HEK293 (cell line): ENCODE measurements at regions not wholly inside any gene's neighbourhood (a gene's known extent, or its start where the extent isn't known, plus 50 kb on each side); places are given as distances from the start of the nearest gene placed in this dataset.
"Not testable (repeated sequence)": the region's sequence is repeated elsewhere in the genome, so short reads cannot be mapped to it uniquely, and the experiment has no call there.

Source experiments
- CTCF ChIA-PET: fragments of 350-600 bp; formaldehyde crosslinking; extraction: SDS; loops from one replicate; lab custom pipeline; 2021; ENCODE audit warnings: antibody characterized with exemption; lab: Yijun Ruan, JAX
- POLR2A ChIA-PET: fragments of 300-600 bp; formaldehyde crosslinking; extraction: SDS; loops from one replicate; lab custom pipeline; 2020; ENCODE audit warnings: antibody characterized with exemption, inconsistent platforms; lab: Yijun Ruan, JAX
- H3K27ac ChIP-seq: fragments of 200-500 bp; sonication (Bioruptor generic); 2 replicates; pipeline ENCODE4 v1.5.1; 2014; ENCODE audit warnings: low read depth, low read length, control low read depth, inconsistent platforms; ENCODE audit errors: extremely low read depth
- H3K36me3 ChIP-seq, 2 experiments: fragments of 200-500 bp in 1 of 2; sonication (Bioruptor generic) in 1 of 2; 1 replicate in 1 of 2; 2 replicates in 1 of 2; pipeline ENCODE4 v1.5.1; 2014 to 2017; ENCODE audit warnings: inconsistent platforms in 2 of 2, low read length in 2 of 2; ENCODE audit not compliant: control insufficient read depth in 2 of 2, insufficient read depth in 1 of 2
- H3K4me1 ChIP-seq: fragments of 200-500 bp; sonication (Bioruptor generic); 2 replicates; pipeline ENCODE4 v1.5.1; 2014; ENCODE audit warnings: mild to moderate bottlenecking, low read length, inconsistent platforms; ENCODE audit not compliant: control insufficient read depth, insufficient read depth
- H3K4me3 ChIP-seq: 2 replicates; pipeline ENCODE4 v1.5.1; 2011; ENCODE audit warnings: low read depth, mild to moderate bottlenecking, control low read depth, low read length, moderate library complexity
- H3K9me3 ChIP-seq: fragments of 200-500 bp; sonication (Bioruptor generic); 2 replicates; pipeline ENCODE4 v1.5.1; 2014; ENCODE audit warnings: low read depth, low read length, inconsistent platforms; ENCODE audit not compliant: control insufficient read depth, insufficient read depth
- GLIS1 ChIP-seq: fragments of 450-650 bp; formaldehyde crosslinking; IDR thresholded peaks from 2 replicates; pipeline ENCODE4 v1.5.1; 2016; ENCODE audit warnings: missing biosample characterization, missing genetic modification characterization
- HOXD13 ChIP-seq: sonication (generic); formaldehyde crosslinking; IDR thresholded peaks from 2 replicates; pipeline ENCODE4 v1.8.0; 2022; ENCODE audit warnings: missing genetic modification reagents, borderline replicate concordance
- KLF16 ChIP-seq: fragments of 450-650 bp; formaldehyde crosslinking; IDR thresholded peaks from 2 replicates; pipeline ENCODE4 v1.5.1; 2017; ENCODE audit warnings: missing biosample characterization, missing genetic modification characterization
- PRDM1 ChIP-seq: fragments of 450-650 bp; formaldehyde crosslinking; IDR thresholded peaks from 2 replicates; pipeline ENCODE4; 2016; ENCODE audit warnings: missing biosample characterization, missing genetic modification characterization
- RBAK ChIP-seq: fragments of 450-650 bp; formaldehyde crosslinking; IDR thresholded peaks from 2 replicates; pipeline ENCODE4 v1.5.1; 2016; ENCODE audit warnings: missing biosample characterization, missing genetic modification characterization
- ZBTB49 ChIP-seq: fragments of 450-650 bp; formaldehyde crosslinking; IDR thresholded peaks from 2 replicates; pipeline ENCODE4 v1.5.1; 2016; ENCODE audit warnings: missing biosample characterization, missing genetic modification characterization, low read depth
- ZNF2 ChIP-seq: fragments of 450-650 bp; formaldehyde crosslinking; IDR thresholded peaks from 2 replicates; pipeline ENCODE4 v1.5.1; 2016; ENCODE audit warnings: missing biosample characterization, missing genetic modification characterization
- ZNF23 ChIP-seq: fragments of 450-650 bp; formaldehyde crosslinking; IDR thresholded peaks from 2 replicates; pipeline ENCODE4 v1.5.1; 2016; ENCODE audit warnings: missing biosample characterization, missing genetic modification characterization, borderline replicate concordance
- ZNF24 ChIP-seq: fragments of 450-650 bp; formaldehyde crosslinking; IDR thresholded peaks from 2 replicates; pipeline ENCODE4 v1.5.1; 2016; ENCODE audit warnings: missing biosample characterization, missing genetic modification characterization
- ZNF324 ChIP-seq: fragments of 450-650 bp; formaldehyde crosslinking; IDR thresholded peaks from 2 replicates; pipeline ENCODE4 v1.5.1; 2016; ENCODE audit warnings: missing biosample characterization, missing genetic modification characterization
- ZNF473 ChIP-seq: fragments of 450-650 bp; formaldehyde crosslinking; IDR thresholded peaks from 2 replicates; pipeline ENCODE4 v1.5.1; 2017; ENCODE audit warnings: missing biosample characterization, missing genetic modification characterization
- ZNF48 ChIP-seq: fragments of 450-650 bp; formaldehyde crosslinking; IDR thresholded peaks from 2 replicates; pipeline ENCODE4 v1.5.1; 2016; ENCODE audit warnings: missing biosample characterization, missing genetic modification characterization
- ZNF596 ChIP-seq: fragments of 450-650 bp; IDR thresholded peaks from 2 replicates; pipeline ENCODE4 v1.5.0; 2018; ENCODE audit warnings: missing biosample characterization, mild to moderate bottlenecking, missing genetic modification characterization, moderate library complexity
- ZNF664 ChIP-seq: fragments of 450-650 bp; formaldehyde crosslinking; IDR thresholded peaks from 2 replicates; pipeline ENCODE4 v1.5.1; 2016; ENCODE audit warnings: missing biosample characterization, missing genetic modification characterization
- ZNF776 ChIP-seq: fragments of 450-650 bp; formaldehyde crosslinking; IDR thresholded peaks from 2 replicates; pipeline ENCODE4 v1.5.0; 2017; ENCODE audit warnings: missing biosample characterization, missing genetic modification characterization, borderline replicate concordance
- TF ChIP-seq, protein P1 (sequence below): IDR thresholded peaks from 2 replicates; pipeline ENCODE4 v1.6.1; 2011; ENCODE audit warnings: mild to moderate bottlenecking, low read depth, low read length, borderline replicate concordance
- TF ChIP-seq, protein P2 (sequence below): fragments of 450-650 bp; formaldehyde crosslinking; IDR thresholded peaks from 2 replicates; pipeline ENCODE4 v1.5.1; 2017; ENCODE audit warnings: missing biosample characterization, missing genetic modification characterization
- TF ChIP-seq, protein P3 (sequence below): fragments of 450-650 bp; formaldehyde crosslinking; IDR thresholded peaks from 2 replicates; pipeline ENCODE4 v1.5.1; 2016; ENCODE audit warnings: missing biosample characterization, missing genetic modification characterization, borderline replicate concordance

DNA sequence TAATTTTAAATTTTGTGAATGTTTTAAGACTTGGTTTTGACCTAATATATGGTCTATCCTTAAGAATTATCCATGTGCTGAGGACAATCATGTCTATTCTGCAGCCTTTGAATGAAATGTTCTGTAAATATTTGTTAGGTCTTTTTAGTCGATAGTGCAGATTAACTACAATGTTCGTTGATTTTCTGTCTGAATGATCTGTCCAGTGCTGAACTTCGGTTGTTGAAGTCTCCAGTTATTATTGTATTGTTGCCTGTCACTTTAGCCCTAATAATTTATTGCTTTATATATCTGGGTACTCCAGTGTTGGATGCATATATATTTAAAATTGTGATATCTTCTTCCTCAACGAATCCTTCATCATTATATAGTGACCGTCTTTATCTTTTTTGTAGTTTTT is 218.3 kb upstream of the ZC4H2 start (continued):
- TF ChIP-seq, protein P1, sequence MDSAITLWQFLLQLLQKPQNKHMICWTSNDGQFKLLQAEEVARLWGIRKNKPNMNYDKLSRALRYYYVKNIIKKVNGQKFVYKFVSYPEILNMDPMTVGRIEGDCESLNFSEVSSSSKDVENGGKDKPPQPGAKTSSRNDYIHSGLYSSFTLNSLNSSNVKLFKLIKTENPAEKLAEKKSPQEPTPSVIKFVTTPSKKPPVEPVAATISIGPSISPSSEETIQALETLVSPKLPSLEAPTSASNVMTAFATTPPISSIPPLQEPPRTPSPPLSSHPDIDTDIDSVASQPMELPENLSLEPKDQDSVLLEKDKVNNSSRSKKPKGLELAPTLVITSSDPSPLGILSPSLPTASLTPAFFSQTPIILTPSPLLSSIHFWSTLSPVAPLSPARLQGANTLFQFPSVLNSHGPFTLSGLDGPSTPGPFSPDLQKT = no peak
- no peak for TF ChIP-seq ZNF776 (tag by site-specific recombination)
- no peak for TF ChIP-seq HOXD13 (CRISPR knock-in tag)
- TF ChIP-seq, protein P2, sequence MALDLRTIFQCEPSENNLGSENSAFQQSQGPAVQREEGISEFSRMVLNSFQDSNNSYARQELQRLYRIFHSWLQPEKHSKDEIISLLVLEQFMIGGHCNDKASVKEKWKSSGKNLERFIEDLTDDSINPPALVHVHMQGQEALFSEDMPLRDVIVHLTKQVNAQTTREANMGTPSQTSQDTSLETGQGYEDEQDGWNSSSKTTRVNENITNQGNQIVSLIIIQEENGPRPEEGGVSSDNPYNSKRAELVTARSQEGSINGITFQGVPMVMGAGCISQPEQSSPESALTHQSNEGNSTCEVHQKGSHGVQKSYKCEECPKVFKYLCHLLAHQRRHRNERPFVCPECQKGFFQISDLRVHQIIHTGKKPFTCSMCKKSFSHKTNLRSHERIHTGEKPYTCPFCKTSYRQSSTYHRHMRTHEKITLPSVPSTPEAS = no peak
- no peak for TF ChIP-seq ZNF473 (tag by site-specific recombination)

DNA sequence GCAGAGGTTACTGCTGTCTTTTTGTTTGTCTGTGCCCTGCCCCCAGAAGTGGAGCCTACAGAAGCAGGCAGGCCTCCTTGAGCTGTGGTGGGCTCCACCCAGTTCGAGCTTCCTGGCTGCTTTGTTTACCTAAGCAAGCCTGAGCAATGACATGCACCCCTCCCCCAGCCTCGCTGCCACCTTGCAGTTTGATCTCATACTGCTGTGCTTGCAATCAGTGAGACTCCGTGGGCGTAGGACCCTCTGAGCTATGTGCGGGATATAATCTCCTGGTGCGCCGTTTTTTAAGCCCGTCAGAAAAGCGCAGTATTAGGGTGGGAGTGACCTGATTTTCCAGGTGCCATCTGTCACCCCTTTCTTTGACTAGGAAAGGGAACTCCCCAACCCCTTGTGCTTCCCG is 187.1 kb upstream of the ZC4H2 start:
- H3K4me1 ChIP-seq, H3K27ac ChIP-seq, POLR2A ChIA-PET, CTCF ChIA-PET, H3K4me3 ChIP-seq, H3K9me3 ChIP-seq, H3K36me3 ChIP-seq: not testable (repeated sequence)

GRCh38 chrX:65148232-65148631 is 172.0 kb upstream of the ZC4H2 start:
- H3K4me1 ChIP-seq = no peaks in the 10 kb centered on the region
- no peaks in the 10 kb centered on the region for H3K36me3 ChIP-seq
- H3K4me3 ChIP-seq = no peak overlapping the region
- H3K9me3 ChIP-seq = peaks cover 11% of the 10 kb centered on the region
- no peak overlapping the region for H3K27ac ChIP-seq
- ChIA-PET POLR2A (no interaction called here), CTCF (no interaction called here)
- TF ChIP-seq ZNF596 (tag by site-specific recombination) (no peak), ZNF2 (tag by site-specific recombination) (no peak), ZNF324 (tag by site-specific recombination) (no peak), PRDM1 (tag by site-specific recombination) (no peak), GLIS1 (no peak), ZNF23 (tag by site-specific recombination) (no peak), KLF16 (tag by site-specific recombination) (no peak), ZNF48 (tag by site-specific recombination) (no peak)
- TF ChIP-seq, protein P3, sequence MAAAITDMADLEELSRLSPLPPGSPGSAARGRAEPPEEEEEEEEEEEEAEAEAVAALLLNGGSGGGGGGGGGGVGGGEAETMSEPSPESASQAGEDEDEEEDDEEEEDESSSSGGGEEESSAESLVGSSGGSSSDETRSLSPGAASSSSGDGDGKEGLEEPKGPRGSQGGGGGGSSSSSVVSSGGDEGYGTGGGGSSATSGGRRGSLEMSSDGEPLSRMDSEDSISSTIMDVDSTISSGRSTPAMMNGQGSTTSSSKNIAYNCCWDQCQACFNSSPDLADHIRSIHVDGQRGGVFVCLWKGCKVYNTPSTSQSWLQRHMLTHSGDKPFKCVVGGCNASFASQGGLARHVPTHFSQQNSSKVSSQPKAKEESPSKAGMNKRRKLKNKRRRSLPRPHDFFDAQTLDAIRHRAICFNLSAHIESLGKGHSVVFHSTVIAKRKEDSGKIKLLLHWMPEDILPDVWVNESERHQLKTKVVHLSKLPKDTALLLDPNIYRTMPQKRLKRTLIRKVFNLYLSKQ (tag by site-specific recombination) = no peak

DNA sequence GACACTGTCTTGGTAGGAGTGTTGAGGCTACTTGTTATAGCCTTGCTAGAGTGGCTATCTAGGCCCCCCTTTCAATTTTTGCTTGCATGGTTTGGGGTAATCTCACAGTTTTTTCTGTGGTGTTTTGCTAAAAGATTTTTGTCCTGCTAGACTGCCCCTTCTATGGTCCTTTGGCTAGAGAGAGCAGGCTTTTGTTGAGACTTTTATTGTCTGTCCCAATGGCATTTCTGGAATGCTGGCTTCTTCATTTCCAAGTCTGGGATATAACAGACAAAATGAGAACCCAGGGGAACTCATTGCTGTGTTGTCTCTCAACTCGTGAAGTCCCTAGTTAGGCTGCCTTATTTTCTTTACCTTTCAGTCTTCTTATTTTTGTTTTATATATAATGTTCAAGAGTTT is 160.2 kb upstream of the ZC4H2 start:
- POLR2A ChIA-PET = no interaction called here
- no peak overlapping the region for H3K4me3 ChIP-seq
- H3K27ac ChIP-seq = no peak overlapping the region
- CTCF ChIA-PET = no interaction called here
- no peaks in the 10 kb centered on the region for H3K4me1 ChIP-seq
- no peak for TF ChIP-seq ZBTB49 (tag by site-specific recombination)
- TF ChIP-seq RBAK (tag by site-specific recombination) = no peak
- TF ChIP-seq ZNF24 (tag by site-specific recombination) = no peak
- no peak for TF ChIP-seq ZNF664 (tag by site-specific recombination)
- TF ChIP-seq, all 188 proteins: peak for 0
- H3K9me3 ChIP-seq = peaks cover 3% of the 10 kb centered on the region
- no peaks in the 10 kb centered on the region for H3K36me3 ChIP-seq
